HL-60 (cell line): ENCODE measurements at regions not wholly inside any gene's neighbourhood (a gene's known extent, or its start where the extent isn't known, plus 50 kb on each side); places are given as distances from the start of the nearest gene placed in this dataset.

Source experiments
- GABPA ChIP-seq: IDR thresholded peaks from 2 replicates; pipeline ENCODE4 v1.6.1; 2012; ENCODE audit warnings: low read depth
- POLR2AphosphoS5 ChIP-seq: IDR thresholded peaks from 2 replicates; pipeline ENCODE4 v1.6.1; 2012; ENCODE audit warnings: low read depth
- SPI1 ChIP-seq: IDR thresholded peaks from 2 replicates; pipeline ENCODE4 v1.6.1; 2012; ENCODE audit warnings: low read depth, mild to moderate bottlenecking, borderline replicate concordance
- TF ChIP-seq, protein P1 (sequence below): IDR thresholded peaks from one replicate; pipeline ENCODE4 v1.5.1; 2011; ENCODE audit warnings: low read length, control low read depth, inconsistent platforms; ENCODE audit not compliant: insufficient read depth
- TF ChIP-seq, protein P2 (sequence below): IDR thresholded peaks from 2 replicates; pipeline ENCODE4 v1.6.1; 2012; ENCODE audit warnings: low read depth; ENCODE audit not compliant: insufficient replicate concordance

DNA sequence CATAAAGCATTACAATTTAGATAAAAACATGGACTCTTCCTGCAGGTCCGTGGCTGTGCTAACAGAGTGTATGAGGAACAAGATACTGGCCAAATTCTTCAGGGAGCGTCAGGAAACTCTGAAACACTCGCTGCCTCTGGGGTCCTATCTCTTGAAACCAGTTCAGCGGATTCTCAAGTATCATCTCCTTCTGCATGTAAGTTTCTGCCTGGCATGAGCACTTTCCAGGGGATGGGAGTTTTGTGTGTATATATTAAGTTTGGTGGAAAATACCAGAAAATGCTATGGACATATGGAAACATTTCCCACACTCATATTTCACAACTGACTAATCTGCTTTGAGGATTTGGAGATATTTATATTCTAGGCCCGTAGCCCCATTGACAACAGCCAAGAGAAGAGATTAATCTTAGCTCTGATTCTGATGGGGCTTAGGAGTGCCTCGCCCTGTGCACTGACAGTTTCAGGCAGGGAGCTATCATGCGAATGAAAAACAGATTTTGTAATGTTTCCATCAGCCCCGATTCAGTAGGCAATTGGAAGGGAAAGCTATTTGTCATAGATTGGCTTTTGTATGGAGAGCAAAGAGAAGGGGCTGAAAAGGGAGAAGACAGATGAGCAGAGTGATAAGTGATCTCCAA is 64.7 kb upstream of the MTHFD1L start:
- TF ChIP-seq, protein P1, sequence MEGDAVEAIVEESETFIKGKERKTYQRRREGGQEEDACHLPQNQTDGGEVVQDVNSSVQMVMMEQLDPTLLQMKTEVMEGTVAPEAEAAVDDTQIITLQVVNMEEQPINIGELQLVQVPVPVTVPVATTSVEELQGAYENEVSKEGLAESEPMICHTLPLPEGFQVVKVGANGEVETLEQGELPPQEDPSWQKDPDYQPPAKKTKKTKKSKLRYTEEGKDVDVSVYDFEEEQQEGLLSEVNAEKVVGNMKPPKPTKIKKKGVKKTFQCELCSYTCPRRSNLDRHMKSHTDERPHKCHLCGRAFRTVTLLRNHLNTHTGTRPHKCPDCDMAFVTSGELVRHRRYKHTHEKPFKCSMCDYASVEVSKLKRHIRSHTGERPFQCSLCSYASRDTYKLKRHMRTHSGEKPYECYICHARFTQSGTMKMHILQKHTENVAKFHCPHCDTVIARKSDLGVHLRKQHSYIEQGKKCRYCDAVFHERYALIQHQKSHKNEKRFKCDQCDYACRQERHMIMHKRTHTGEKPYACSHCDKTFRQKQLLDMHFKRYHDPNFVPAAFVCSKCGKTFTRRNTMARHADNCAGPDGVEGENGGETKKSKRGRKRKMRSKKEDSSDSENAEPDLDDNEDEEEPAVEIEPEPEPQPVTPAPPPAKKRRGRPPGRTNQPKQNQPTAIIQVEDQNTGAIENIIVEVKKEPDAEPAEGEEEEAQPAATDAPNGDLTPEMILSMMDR = no peak
- TF ChIP-seq, protein P2, sequence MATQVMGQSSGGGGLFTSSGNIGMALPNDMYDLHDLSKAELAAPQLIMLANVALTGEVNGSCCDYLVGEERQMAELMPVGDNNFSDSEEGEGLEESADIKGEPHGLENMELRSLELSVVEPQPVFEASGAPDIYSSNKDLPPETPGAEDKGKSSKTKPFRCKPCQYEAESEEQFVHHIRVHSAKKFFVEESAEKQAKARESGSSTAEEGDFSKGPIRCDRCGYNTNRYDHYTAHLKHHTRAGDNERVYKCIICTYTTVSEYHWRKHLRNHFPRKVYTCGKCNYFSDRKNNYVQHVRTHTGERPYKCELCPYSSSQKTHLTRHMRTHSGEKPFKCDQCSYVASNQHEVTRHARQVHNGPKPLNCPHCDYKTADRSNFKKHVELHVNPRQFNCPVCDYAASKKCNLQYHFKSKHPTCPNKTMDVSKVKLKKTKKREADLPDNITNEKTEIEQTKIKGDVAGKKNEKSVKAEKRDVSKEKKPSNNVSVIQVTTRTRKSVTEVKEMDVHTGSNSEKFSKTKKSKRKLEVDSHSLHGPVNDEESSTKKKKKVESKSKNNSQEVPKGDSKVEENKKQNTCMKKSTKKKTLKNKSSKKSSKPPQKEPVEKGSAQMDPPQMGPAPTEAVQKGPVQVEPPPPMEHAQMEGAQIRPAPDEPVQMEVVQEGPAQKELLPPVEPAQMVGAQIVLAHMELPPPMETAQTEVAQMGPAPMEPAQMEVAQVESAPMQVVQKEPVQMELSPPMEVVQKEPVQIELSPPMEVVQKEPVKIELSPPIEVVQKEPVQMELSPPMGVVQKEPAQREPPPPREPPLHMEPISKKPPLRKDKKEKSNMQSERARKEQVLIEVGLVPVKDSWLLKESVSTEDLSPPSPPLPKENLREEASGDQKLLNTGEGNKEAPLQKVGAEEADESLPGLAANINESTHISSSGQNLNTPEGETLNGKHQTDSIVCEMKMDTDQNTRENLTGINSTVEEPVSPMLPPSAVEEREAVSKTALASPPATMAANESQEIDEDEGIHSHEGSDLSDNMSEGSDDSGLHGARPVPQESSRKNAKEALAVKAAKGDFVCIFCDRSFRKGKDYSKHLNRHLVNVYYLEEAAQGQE = no peak
- TF ChIP-seq POLR2AphosphoS5 (no peak), GABPA (no peak), SPI1 (no peak)
